ENCODE measurements at regions not wholly inside any gene's neighbourhood (a gene's known extent, or its start where the extent isn't known, plus 50 kb on each side); places are given as distances from the start of the nearest gene placed in this dataset.

- no peak for DNase-seq (ENCODE audit: low read depth in 6 of 9, low spot score in 9 of 9)
- Histone ChIP-seq H3K36me3 (ENCODE audit: control insufficient read depth in 2 of 2, insufficient read depth in 2 of 2, low read length in 1 of 2) (no peaks in the 10 kb centered on the region), H3K27me3 (ENCODE audit: control insufficient read depth in 2 of 2, insufficient read depth in 1 of 2, low read length in 1 of 2) (no peaks in the 10 kb centered on the region), H3K9me3 (ENCODE audit: control insufficient read depth in 2 of 2, insufficient read depth in 1 of 2, low read length in 1 of 2) (no peaks in the 10 kb centered on the region), H3K4me3 (ENCODE audit: low read length in 2 of 2) (no peak overlapping the region), H3K4me1 (ENCODE audit: control insufficient read depth in 2 of 2, insufficient read depth in 2 of 2, low read length in 2 of 2) (no peaks in the 10 kb centered on the region), H3K27ac (ENCODE audit: low read depth in 1 of 2, low read length in 1 of 2) (no peak overlapping the region)
- 99% methylated on average over 1 of the region's 1 CpG for WGBS
These were observed 197.4 kb upstream of the DPH6 start for GRCh38 chr15:35743321-35743720.

- H3K36me3 ChIP-seq (ENCODE audit: control insufficient read depth in 2 of 2, insufficient read depth in 2 of 2, low read length in 1 of 2): no peaks in the 10 kb centered on the region
- no peaks in the 10 kb centered on the region for H3K27me3 ChIP-seq (ENCODE audit: control insufficient read depth in 2 of 2, insufficient read depth in 1 of 2, low read length in 1 of 2)
- H3K9me3 ChIP-seq (ENCODE audit: control insufficient read depth in 2 of 2, insufficient read depth in 1 of 2, low read length in 1 of 2): no peaks in the 10 kb centered on the region
- DNase-seq (ENCODE audit: low read depth in 6 of 9, low spot score in 9 of 9): no peak
- no peak overlapping the region for H3K4me3 ChIP-seq (ENCODE audit: low read length in 2 of 2)
- H3K27ac ChIP-seq (ENCODE audit: low read depth in 1 of 2, low read length in 1 of 2): no peak overlapping the region
- no peaks in the 10 kb centered on the region for H3K4me1 ChIP-seq (ENCODE audit: control insufficient read depth in 2 of 2, insufficient read depth in 2 of 2, low read length in 2 of 2)
These were observed 200.2 kb upstream of the DPH6 start for GRCh38 chr15:35746121-35746520.

- WGBS: 98% methylated on average over 5 of the region's 5 CpGs
These were observed 202.1 kb upstream of the DPH6 start for GRCh38 chr15:35748105-35748504.

GRCh38 chr15:35750051-35750450 is 204.1 kb upstream of the DPH6 start:
- H3K27ac ChIP-seq (ENCODE audit: low read depth in 1 of 2, low read length in 1 of 2): no peak overlapping the region
- no peak overlapping the region for H3K4me3 ChIP-seq (ENCODE audit: low read length in 2 of 2)
- no peaks in the 10 kb centered on the region for H3K9me3 ChIP-seq (ENCODE audit: control insufficient read depth in 2 of 2, insufficient read depth in 1 of 2, low read length in 1 of 2)
- no peaks in the 10 kb centered on the region for H3K36me3 ChIP-seq (ENCODE audit: control insufficient read depth in 2 of 2, insufficient read depth in 2 of 2, low read length in 1 of 2)
- H3K4me1 ChIP-seq (ENCODE audit: control insufficient read depth in 2 of 2, insufficient read depth in 2 of 2, low read length in 2 of 2): no peaks in the 10 kb centered on the region
- no peaks in the 10 kb centered on the region for H3K27me3 ChIP-seq (ENCODE audit: control insufficient read depth in 2 of 2, insufficient read depth in 1 of 2, low read length in 1 of 2)
- DNase-seq (ENCODE audit: low read depth in 6 of 9, low spot score in 9 of 9): no peak

More at GRCh38 chr15:35748105-35748504, 202.1 kb upstream of the DPH6 start:
- H3K4me1 ChIP-seq (ENCODE audit: control insufficient read depth in 2 of 2, insufficient read depth in 2 of 2, low read length in 2 of 2): no peaks in the 10 kb centered on the region
- H3K4me3 ChIP-seq (ENCODE audit: low read length in 2 of 2): no peak overlapping the region
- no peaks in the 10 kb centered on the region for H3K36me3 ChIP-seq (ENCODE audit: control insufficient read depth in 2 of 2, insufficient read depth in 2 of 2, low read length in 1 of 2)
- H3K9me3 ChIP-seq (ENCODE audit: control insufficient read depth in 2 of 2, insufficient read depth in 1 of 2, low read length in 1 of 2): no peaks in the 10 kb centered on the region
- no peak overlapping the region for H3K27ac ChIP-seq (ENCODE audit: low read depth in 1 of 2, low read length in 1 of 2)
- no peaks in the 10 kb centered on the region for H3K27me3 ChIP-seq (ENCODE audit: control insufficient read depth in 2 of 2, insufficient read depth in 1 of 2, low read length in 1 of 2)
- no peak for DNase-seq (ENCODE audit: low read depth in 6 of 9, low spot score in 9 of 9)

GRCh38 chr15:35751413-35752133 is 205.6 kb upstream of the DPH6 start:
- WGBS: 40% methylated on average over 14 of the region's 14 CpGs
- no peak overlapping the region for H3K4me3 ChIP-seq (ENCODE audit: low read length in 2 of 2)
- H3K36me3 ChIP-seq (ENCODE audit: control insufficient read depth in 2 of 2, insufficient read depth in 2 of 2, low read length in 1 of 2): no peaks in the 10 kb centered on the region
- no peaks in the 10 kb centered on the region for H3K4me1 ChIP-seq (ENCODE audit: control insufficient read depth in 2 of 2, insufficient read depth in 2 of 2, low read length in 2 of 2)
- peak; percentile 4 to 59 (median 21) for DNase-seq (ENCODE audit: low read depth in 6 of 9, low spot score in 9 of 9)
- no peaks in the 10 kb centered on the region for H3K27me3 ChIP-seq (ENCODE audit: control insufficient read depth in 2 of 2, insufficient read depth in 1 of 2, low read length in 1 of 2)
- H3K27ac ChIP-seq (ENCODE audit: low read depth in 1 of 2, low read length in 1 of 2): no peak overlapping the region
- no peaks in the 10 kb centered on the region for H3K9me3 ChIP-seq (ENCODE audit: control insufficient read depth in 2 of 2, insufficient read depth in 1 of 2, low read length in 1 of 2)

GRCh38 chr15:35752134-35752466 is 206.1 kb upstream of the DPH6 start:
- H3K4me1 ChIP-seq (ENCODE audit: control insufficient read depth in 2 of 2, insufficient read depth in 2 of 2, low read length in 2 of 2): no peaks in the 10 kb centered on the region
- no peak for DNase-seq (ENCODE audit: low read depth in 6 of 9, low spot score in 9 of 9)
- WGBS: 89% methylated on average over 5 of the region's 5 CpGs
- H3K36me3 ChIP-seq (ENCODE audit: control insufficient read depth in 2 of 2, insufficient read depth in 2 of 2, low read length in 1 of 2): no peaks in the 10 kb centered on the region
- no peak overlapping the region for H3K4me3 ChIP-seq (ENCODE audit: low read length in 2 of 2)
- no peaks in the 10 kb centered on the region for H3K9me3 ChIP-seq (ENCODE audit: control insufficient read depth in 2 of 2, insufficient read depth in 1 of 2, low read length in 1 of 2)
- no peak overlapping the region for H3K27ac ChIP-seq (ENCODE audit: low read depth in 1 of 2, low read length in 1 of 2)
- no peaks in the 10 kb centered on the region for H3K27me3 ChIP-seq (ENCODE audit: control insufficient read depth in 2 of 2, insufficient read depth in 1 of 2, low read length in 1 of 2)

- H3K27me3 ChIP-seq (ENCODE audit: control insufficient read depth in 2 of 2, insufficient read depth in 1 of 2, low read length in 1 of 2): no peaks in the 10 kb centered on the region
- no peak overlapping the region for H3K4me3 ChIP-seq (ENCODE audit: low read length in 2 of 2)
- no peak overlapping the region for H3K27ac ChIP-seq (ENCODE audit: low read depth in 1 of 2, low read length in 1 of 2)
- 90% methylated on average over 3 of the region's 3 CpGs for WGBS
- no peaks in the 10 kb centered on the region for H3K4me1 ChIP-seq (ENCODE audit: control insufficient read depth in 2 of 2, insufficient read depth in 2 of 2, low read length in 2 of 2)
- H3K36me3 ChIP-seq (ENCODE audit: control insufficient read depth in 2 of 2, insufficient read depth in 2 of 2, low read length in 1 of 2): no peaks in the 10 kb centered on the region
- H3K9me3 ChIP-seq (ENCODE audit: control insufficient read depth in 2 of 2, insufficient read depth in 1 of 2, low read length in 1 of 2): no peaks in the 10 kb centered on the region
- no peak for DNase-seq (ENCODE audit: low read depth in 6 of 9, low spot score in 9 of 9)
These were observed 207.5 kb upstream of the DPH6 start for GRCh38 chr15:35753486-35753885.

- Histone ChIP-seq H3K36me3 (ENCODE audit: control insufficient read depth in 2 of 2, insufficient read depth in 2 of 2, low read length in 1 of 2) (no peaks in the 10 kb centered on the region), H3K4me1 (ENCODE audit: control insufficient read depth in 2 of 2, insufficient read depth in 2 of 2, low read length in 2 of 2) (no peaks in the 10 kb centered on the region), H3K27ac (ENCODE audit: low read depth in 1 of 2, low read length in 1 of 2) (no peak overlapping the region), H3K27me3 (ENCODE audit: control insufficient read depth in 2 of 2, insufficient read depth in 1 of 2, low read length in 1 of 2) (no peaks in the 10 kb centered on the region), H3K4me3 (ENCODE audit: low read length in 2 of 2) (no peak overlapping the region), H3K9me3 (ENCODE audit: control insufficient read depth in 2 of 2, insufficient read depth in 1 of 2, low read length in 1 of 2) (no peaks in the 10 kb centered on the region)
- DNase-seq (ENCODE audit: low read depth in 6 of 9, low spot score in 9 of 9): no peak
- 88% methylated on average over 2 of the region's 2 CpGs for WGBS
These were observed 209.4 kb upstream of the DPH6 start for GRCh38 chr15:35755237-35755802.

GRCh38 chr15:35756623-35757022 is 210.7 kb upstream of the DPH6 start:
- DNase-seq (ENCODE audit: low read depth in 6 of 9, low spot score in 9 of 9): no peak
- Histone ChIP-seq H3K4me1 (ENCODE audit: control insufficient read depth in 2 of 2, insufficient read depth in 2 of 2, low read length in 2 of 2) (no peaks in the 10 kb centered on the region), H3K9me3 (ENCODE audit: control insufficient read depth in 2 of 2, insufficient read depth in 1 of 2, low read length in 1 of 2) (no peaks in the 10 kb centered on the region), H3K27ac (ENCODE audit: low read depth in 1 of 2, low read length in 1 of 2) (no peak overlapping the region), H3K4me3 (ENCODE audit: low read length in 2 of 2) (no peak overlapping the region), H3K36me3 (ENCODE audit: control insufficient read depth in 2 of 2, insufficient read depth in 2 of 2, low read length in 1 of 2) (no peaks in the 10 kb centered on the region), H3K27me3 (ENCODE audit: control insufficient read depth in 2 of 2, insufficient read depth in 1 of 2, low read length in 1 of 2) (no peaks in the 10 kb centered on the region)
- WGBS: 90% methylated on average over 3 of the region's 3 CpGs
